ENCODE measurements at regions not wholly inside any gene's neighbourhood (a gene's known extent, or its start where the extent isn't known, plus 50 kb on each side); places are given as distances from the start of the nearest gene placed in this dataset.

GRCh38 chr1:97989094-97989680 lies 68.4 kb upstream of the DPYD start:
- peak in 1 of 2 donors; percentile 48 for DNase-seq (ENCODE audit: low read depth in 2 of 2)

- DNase-seq (ENCODE audit: low read depth in 2 of 2), result peak in 1 of 2 donors; percentile 83
Observed at GRCh38 chr1:97986041-97987005, 65.5 kb upstream of the DPYD start.

DNA sequence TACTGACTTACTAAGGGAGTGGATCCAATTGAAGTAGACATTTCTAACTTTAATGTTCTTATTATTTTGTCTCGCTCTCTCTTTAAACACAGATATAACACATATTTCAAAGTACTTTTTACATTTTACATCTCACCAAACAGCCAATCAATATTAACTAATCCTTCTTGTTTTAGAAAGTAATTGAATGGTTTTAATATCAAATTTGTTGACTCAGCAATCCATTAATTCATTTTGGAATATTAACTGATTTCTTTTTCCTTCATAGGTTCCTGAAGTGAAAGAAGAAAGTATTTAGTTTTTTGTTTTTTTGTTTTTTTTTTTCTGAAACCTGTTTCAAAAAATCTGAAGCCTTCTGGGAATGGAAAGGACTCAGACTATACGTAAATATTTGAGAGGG lies 62.3 kb upstream of the DPYD start:
- no peak for DNase-seq (ENCODE audit: low read depth in 2 of 2)

GRCh38 chr1:97980530-97980929 lies 59.7 kb upstream of the DPYD start:
- DNase-seq (ENCODE audit: low read depth in 2 of 2), result no peak

DNA sequence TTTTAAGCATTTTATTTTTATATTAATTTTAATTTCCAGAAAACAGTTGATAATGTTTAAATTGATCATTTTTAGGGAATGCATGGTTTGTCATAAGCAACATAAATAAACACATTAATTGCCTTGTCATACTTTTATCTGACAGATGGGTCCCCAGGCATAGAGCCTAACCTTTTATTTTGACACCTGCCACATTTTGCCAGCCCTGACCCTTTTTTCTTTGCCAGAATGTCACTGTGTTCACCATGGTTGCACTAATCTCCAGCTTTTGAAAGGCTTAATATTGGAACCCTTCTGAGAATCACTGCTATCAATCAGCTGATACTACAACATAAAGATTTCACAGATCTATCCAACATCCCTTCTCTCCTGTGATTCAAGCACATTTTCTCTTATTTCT lies 56.0 kb upstream of the DPYD start:
- no peak for DNase-seq (ENCODE audit: low read depth in 2 of 2)
